Spleen (tissue), 7 donors: ENCODE measurements at regions not wholly inside any gene's neighbourhood (a gene's known extent, or its start where the extent isn't known, plus 50 kb on each side); places are given as distances from the start of the nearest gene placed in this dataset.

ENCODE experiments used
- POLR2A ChIP-seq, 3 donors: fragments of 450-650 bp; IDR thresholded peaks; one replicate each; pipeline ENCODE4 v1.5.1; 2017; ENCODE audit warnings: antibody characterized with exemption in 3 of 3, mild to moderate bottlenecking in 1 of 3
- POLR2AphosphoS5 ChIP-seq, 3 donors: sonication (generic); formaldehyde crosslinking; IDR thresholded peaks; one replicate each; pipeline ENCODE4 v1.5.1; 2017; ENCODE audit warnings: antibody characterized with exemption in 3 of 3
- TF ChIP-seq, protein P1 (sequence below), 11 experiments: fragments of 200-600 bp in 7 of 11; fragments of 450-650 bp in 4 of 11; sonication (generic) in 4 of 11; IDR thresholded peaks in 8 of 11; conservative IDR thresholded peaks in 3 of 11; 1 replicate in 7 of 11; 2 replicates in 4 of 11; pipeline versions ENCODE4 v1.4.0 to v1.8.0; 2016 to 2021; ENCODE audit warnings: antibody characterized with exemption in 11 of 11, inconsistent platforms in 4 of 11, mild to moderate bottlenecking in 1 of 11
- donor health status: DM: no; HTN: no; CAD: no; lungs with moderate emphysema.
- donor health status: DM: no; HTN: no; CAD: no.
- donor health status: DM: no; HTN: no; CAD: no.

DNA sequence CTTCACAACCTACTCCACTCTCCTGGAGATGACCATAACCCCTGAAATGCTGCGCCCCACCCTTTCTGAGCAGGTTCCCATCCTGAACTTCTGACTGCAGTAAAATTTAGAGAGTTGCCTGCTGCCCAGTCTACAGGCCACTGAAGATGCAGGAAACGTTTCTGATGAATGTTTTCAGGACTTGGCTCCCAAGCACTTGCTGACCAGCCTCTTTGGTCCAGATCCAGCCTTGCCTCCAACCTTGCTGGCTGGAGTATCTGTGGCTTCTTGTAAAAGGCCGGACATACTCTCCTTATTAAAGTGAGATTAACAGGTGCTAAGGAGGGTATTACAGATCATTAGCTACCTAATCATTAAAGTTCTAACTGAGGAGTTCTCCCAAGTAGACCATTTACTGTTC lies 70.3 kb upstream of the STXBP6 start:
- TF ChIP-seq, protein P1, sequence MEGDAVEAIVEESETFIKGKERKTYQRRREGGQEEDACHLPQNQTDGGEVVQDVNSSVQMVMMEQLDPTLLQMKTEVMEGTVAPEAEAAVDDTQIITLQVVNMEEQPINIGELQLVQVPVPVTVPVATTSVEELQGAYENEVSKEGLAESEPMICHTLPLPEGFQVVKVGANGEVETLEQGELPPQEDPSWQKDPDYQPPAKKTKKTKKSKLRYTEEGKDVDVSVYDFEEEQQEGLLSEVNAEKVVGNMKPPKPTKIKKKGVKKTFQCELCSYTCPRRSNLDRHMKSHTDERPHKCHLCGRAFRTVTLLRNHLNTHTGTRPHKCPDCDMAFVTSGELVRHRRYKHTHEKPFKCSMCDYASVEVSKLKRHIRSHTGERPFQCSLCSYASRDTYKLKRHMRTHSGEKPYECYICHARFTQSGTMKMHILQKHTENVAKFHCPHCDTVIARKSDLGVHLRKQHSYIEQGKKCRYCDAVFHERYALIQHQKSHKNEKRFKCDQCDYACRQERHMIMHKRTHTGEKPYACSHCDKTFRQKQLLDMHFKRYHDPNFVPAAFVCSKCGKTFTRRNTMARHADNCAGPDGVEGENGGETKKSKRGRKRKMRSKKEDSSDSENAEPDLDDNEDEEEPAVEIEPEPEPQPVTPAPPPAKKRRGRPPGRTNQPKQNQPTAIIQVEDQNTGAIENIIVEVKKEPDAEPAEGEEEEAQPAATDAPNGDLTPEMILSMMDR (IDR thresholded peaks at IDR 0.05 in 8 of 11, conservative IDR thresholded peaks at IDR 0.05 in 3 of 11): no peak
- no peak for TF ChIP-seq POLR2AphosphoS5 (IDR thresholded peaks at IDR 0.05)
- no peak for TF ChIP-seq POLR2A (IDR thresholded peaks at IDR 0.05)
